ENCODE measurements at regions not wholly inside any gene's neighbourhood (a gene's known extent, or its start where the extent isn't known, plus 50 kb on each side); places are given as distances from the start of the nearest gene placed in this dataset.

- Histone ChIP-seq H3K9ac (ENCODE audit: low read depth, low read length, poor library complexity, severe bottlenecking) (no peak overlapping the region), H3F3A (ENCODE audit: low read depth) (no peaks in the 10 kb centered on the region), H2AFZ (ENCODE audit: low read length) (no peak overlapping the region)
Observed at GRCh38 chr17:72393553-72393952, 272.7 kb downstream of the SOX9 start.

GRCh38 chr17:72394531-72394930 is 273.7 kb downstream of the SOX9 start:
- Histone ChIP-seq H3F3A (ENCODE audit: low read depth) (no peaks in the 10 kb centered on the region), H3K9me2 (replicated peaks; ENCODE audit: low read depth, low read length) (no peaks in the 10 kb centered on the region), H4K20me1 (ENCODE audit: insufficient read depth, low read length, poor library complexity, severe bottlenecking) (no peaks in the 10 kb centered on the region), H3K36me3 (ENCODE audit: insufficient read depth, low read length) (no peaks in the 10 kb centered on the region), H3K79me2 (ENCODE audit: insufficient read depth, low read length) (no peaks in the 10 kb centered on the region), H3K27me3 (ENCODE audit: insufficient read depth, low read length, poor library complexity, severe bottlenecking) (no peaks in the 10 kb centered on the region), H3K4me3 (ENCODE audit: low read length, poor library complexity, severe bottlenecking) (no peak overlapping the region), H3K4me2 (ENCODE audit: low read depth, low read length, poor library complexity, severe bottlenecking) (no peak overlapping the region), H3K9me3 (ENCODE audit: insufficient read depth, low read depth, low read length) (no peaks in the 10 kb centered on the region; the same call in 1 of the 2 replicates), H2AFZ (ENCODE audit: low read length) (no peak overlapping the region), H3K4me1 (ENCODE audit: insufficient read depth, low read length, poor library complexity, severe bottlenecking) (no peaks in the 10 kb centered on the region), H3K9ac (ENCODE audit: low read depth, low read length, poor library complexity, severe bottlenecking) (no peak overlapping the region)
- TF ChIP-seq CTCF (conservative IDR thresholded peaks at IDR 0.05; ENCODE audit: low read length) = no peak
- TF ChIP-seq EZH2phosphoT487 (IDR thresholded peaks at IDR 0.05; ENCODE audit: borderline replicate concordance) = no peak

More at GRCh38 chr17:72393553-72393952, 272.7 kb downstream of the SOX9 start:
- Histone ChIP-seq H4K20me1 (ENCODE audit: insufficient read depth, low read length, poor library complexity, severe bottlenecking) (no peaks in the 10 kb centered on the region), H3K4me3 (ENCODE audit: low read length, poor library complexity, severe bottlenecking) (no peak overlapping the region), H3K79me2 (ENCODE audit: insufficient read depth, low read length) (no peaks in the 10 kb centered on the region), H3K4me2 (ENCODE audit: low read depth, low read length, poor library complexity, severe bottlenecking) (no peak overlapping the region), H3K4me1 (ENCODE audit: insufficient read depth, low read length, poor library complexity, severe bottlenecking) (no peaks in the 10 kb centered on the region), H3K36me3 (ENCODE audit: insufficient read depth, low read length) (no peaks in the 10 kb centered on the region), H3K9me2 (replicated peaks; ENCODE audit: low read depth, low read length) (no peaks in the 10 kb centered on the region), H3K9me3 (ENCODE audit: insufficient read depth, low read depth, low read length) (no peaks in the 10 kb centered on the region; the same call in 1 of the 2 replicates), H3K27me3 (ENCODE audit: insufficient read depth, low read length, poor library complexity, severe bottlenecking) (no peaks in the 10 kb centered on the region)
- TF ChIP-seq CTCF (conservative IDR thresholded peaks at IDR 0.05; ENCODE audit: low read length) = no peak
- TF ChIP-seq EZH2phosphoT487 (IDR thresholded peaks at IDR 0.05; ENCODE audit: borderline replicate concordance) = no peak

- H3F3A ChIP-seq (ENCODE audit: low read depth) = no peaks in the 10 kb centered on the region
- no peaks in the 10 kb centered on the region for H3K4me1 ChIP-seq (ENCODE audit: insufficient read depth, low read length, poor library complexity, severe bottlenecking)
- H4K20me1 ChIP-seq (ENCODE audit: insufficient read depth, low read length, poor library complexity, severe bottlenecking) = no peaks in the 10 kb centered on the region
- H3K4me2 ChIP-seq (ENCODE audit: low read depth, low read length, poor library complexity, severe bottlenecking) = no peak overlapping the region
- no peak for TF ChIP-seq EZH2phosphoT487 (IDR thresholded peaks at IDR 0.05; ENCODE audit: borderline replicate concordance)
- TF ChIP-seq CTCF (conservative IDR thresholded peaks at IDR 0.05; ENCODE audit: low read length) = no peak
- H3K9me2 ChIP-seq (replicated peaks; ENCODE audit: low read depth, low read length) = no peaks in the 10 kb centered on the region
- H3K4me3 ChIP-seq (ENCODE audit: low read length, poor library complexity, severe bottlenecking) = no peak overlapping the region
- H3K9me3 ChIP-seq (ENCODE audit: insufficient read depth, low read depth, low read length) = no peaks in the 10 kb centered on the region; the same call in 1 of the 2 replicates
- H3K79me2 ChIP-seq (ENCODE audit: insufficient read depth, low read length) = no peaks in the 10 kb centered on the region
- H2AFZ ChIP-seq (ENCODE audit: low read length) = no peak overlapping the region
- H3K36me3 ChIP-seq (ENCODE audit: insufficient read depth, low read length) = no peaks in the 10 kb centered on the region
- no peak overlapping the region for H3K9ac ChIP-seq (ENCODE audit: low read depth, low read length, poor library complexity, severe bottlenecking)
- no peaks in the 10 kb centered on the region for H3K27me3 ChIP-seq (ENCODE audit: insufficient read depth, low read length, poor library complexity, severe bottlenecking)
Observed at GRCh38 chr17:72396121-72396520, 275.3 kb downstream of the SOX9 start.

Data from Loucy (cell line).